ENCODE measurements at regions not wholly inside any gene's neighbourhood (a gene's known extent, or its start where the extent isn't known, plus 50 kb on each side); places are given as distances from the start of the nearest gene placed in this dataset.
"Not testable (repeated sequence)": the region's sequence is repeated elsewhere in the genome, so short reads cannot be mapped to it uniquely, and the experiment has no call there.

DNA sequence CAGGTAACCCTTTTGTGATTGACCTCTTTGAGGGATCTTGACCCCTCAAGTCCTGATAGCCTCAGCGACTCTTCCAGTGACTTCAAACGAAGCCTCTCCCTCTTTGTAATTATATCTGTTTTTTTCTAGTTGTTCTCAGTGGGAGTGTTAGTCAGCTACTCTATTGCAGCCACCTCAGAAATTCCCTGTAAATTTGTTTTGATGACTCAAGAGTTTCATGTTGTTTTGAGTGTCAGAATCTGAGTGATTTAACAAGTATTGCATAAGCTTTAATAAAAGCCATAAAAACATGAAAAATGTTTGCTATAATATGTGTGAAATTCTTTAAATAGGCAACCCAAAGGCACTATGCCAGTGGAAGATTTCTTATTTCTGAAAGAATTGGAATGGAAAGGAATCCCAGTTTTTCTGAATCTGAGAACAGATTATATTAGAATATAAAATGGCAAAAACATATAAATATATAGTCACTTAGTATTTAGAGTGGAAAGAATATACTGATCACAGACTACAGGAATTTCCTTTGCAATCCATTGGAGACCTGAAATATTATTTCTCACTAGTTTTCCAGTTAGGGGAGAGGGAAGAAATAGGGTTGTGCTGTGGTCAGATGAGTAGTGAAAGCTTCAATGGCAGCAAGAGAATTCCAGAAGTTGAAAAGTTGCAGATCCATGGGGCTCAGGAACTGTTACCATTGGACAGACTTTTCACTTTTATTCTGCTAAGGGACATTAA lies 94.4 kb upstream of the SEMA3C start:
- H3K4me1 ChIP-seq (ENCODE audit: control insufficient read depth, insufficient read depth, low read length), result no peaks in the 10 kb centered on the region
- DNase-seq, result no peak
- H3K4me3 ChIP-seq (ENCODE audit: low read length), result no peak overlapping the region
- H3K27ac ChIP-seq (ENCODE audit: low read length), result no peak overlapping the region
- no peaks in the 10 kb centered on the region for H3K36me3 ChIP-seq (ENCODE audit: control insufficient read depth, insufficient read depth, low read length)
- no peaks in the 10 kb centered on the region for H3K27me3 ChIP-seq (ENCODE audit: control insufficient read depth, insufficient read depth, low read length)
- peaks cover 5% of the 10 kb centered on the region for H3K9me3 ChIP-seq (ENCODE audit: control insufficient read depth, low read depth, low read length)
- WGBS (ENCODE audit: insufficient coverage, low lambda C conversion rate), result no CpG with 5 or more reads among the region's 2 CpGs

DNA sequence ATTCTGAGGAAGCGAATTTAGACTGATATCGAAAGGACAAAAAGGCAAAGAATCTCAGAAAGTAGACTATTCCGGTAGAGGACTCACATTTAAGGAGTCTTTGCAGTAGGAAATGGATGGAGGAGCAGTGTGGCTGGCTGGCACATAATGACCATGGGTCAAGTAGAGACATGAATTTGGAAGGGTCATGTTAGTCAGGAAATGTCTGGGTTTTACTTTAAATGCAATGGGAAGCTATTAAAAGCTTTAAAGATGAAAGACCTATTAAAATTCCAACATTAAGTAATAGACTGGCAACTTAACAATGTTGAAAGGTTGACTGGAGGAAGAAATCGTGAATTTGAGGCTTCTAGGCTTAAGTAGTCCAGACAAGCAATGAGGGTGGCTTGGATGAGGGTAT lies 90.0 kb upstream of the SEMA3C start:
- Histone ChIP-seq H3K27me3 (ENCODE audit: control insufficient read depth, insufficient read depth, low read length) (no peaks in the 10 kb centered on the region), H3K36me3 (ENCODE audit: control insufficient read depth, insufficient read depth, low read length) (no peaks in the 10 kb centered on the region), H3K27ac (ENCODE audit: low read length) (no peak overlapping the region), H3K9me3 (ENCODE audit: control insufficient read depth, low read depth, low read length) (peaks cover 5% of the 10 kb centered on the region), H3K4me1 (ENCODE audit: control insufficient read depth, insufficient read depth, low read length) (no peaks in the 10 kb centered on the region), H3K4me3 (ENCODE audit: low read length) (no peak overlapping the region)
- WGBS (ENCODE audit: insufficient coverage, low lambda C conversion rate), result 93% methylated on average over 2 of the region's 4 CpGs
- no peak for DNase-seq

DNA sequence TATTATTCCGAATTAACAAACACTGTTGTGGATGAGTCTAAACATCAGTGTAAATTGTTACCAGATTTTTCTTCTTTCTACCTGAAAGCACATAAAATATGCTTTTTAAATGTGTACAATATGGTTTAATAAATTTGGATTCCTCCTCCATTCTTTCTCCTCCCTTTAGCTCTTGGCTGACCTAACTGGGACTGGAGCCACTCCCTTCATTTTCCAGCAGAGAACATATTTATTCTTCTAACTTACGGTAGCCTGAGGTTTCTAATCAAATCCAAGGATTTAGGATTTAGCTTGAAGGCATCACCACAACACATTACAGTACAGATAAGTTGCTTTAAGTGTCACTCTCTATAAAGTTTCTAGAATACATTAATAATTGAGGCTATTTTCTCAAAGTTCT lies 88.2 kb upstream of the SEMA3C start:
- Histone ChIP-seq H3K27me3 (ENCODE audit: control insufficient read depth, insufficient read depth, low read length) (no peaks in the 10 kb centered on the region), H3K27ac (ENCODE audit: low read length) (no peak overlapping the region), H3K4me1 (ENCODE audit: control insufficient read depth, insufficient read depth, low read length) (no peaks in the 10 kb centered on the region), H3K9me3 (ENCODE audit: control insufficient read depth, low read depth, low read length) (peaks cover 3% of the 10 kb centered on the region), H3K4me3 (ENCODE audit: low read length) (no peak overlapping the region), H3K36me3 (ENCODE audit: control insufficient read depth, insufficient read depth, low read length) (no peaks in the 10 kb centered on the region)
- no peak for DNase-seq
- no CpG with 5 or more reads among the region's 2 CpGs for WGBS (ENCODE audit: insufficient coverage, low lambda C conversion rate)

DNA sequence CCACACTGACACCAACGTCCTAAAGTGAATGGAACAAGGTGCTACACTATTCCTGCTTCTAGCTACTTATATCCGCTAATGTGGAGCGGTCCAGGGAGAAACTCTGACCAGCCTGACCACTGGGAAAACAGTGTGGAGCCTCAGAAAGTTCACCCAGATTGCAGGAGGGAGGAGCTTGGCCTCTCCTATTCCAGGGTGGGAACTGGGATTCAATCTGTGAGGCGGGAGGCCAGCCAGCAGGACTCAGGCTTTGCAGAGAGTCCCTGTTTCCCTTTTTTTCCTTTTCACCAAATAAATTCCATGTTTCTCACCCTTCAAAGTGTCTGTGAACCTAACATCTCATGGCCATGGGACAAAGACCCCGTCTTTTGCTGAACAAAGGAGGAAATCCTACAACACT lies 86.4 kb upstream of the SEMA3C start:
- no peak overlapping the region for H3K27ac ChIP-seq (ENCODE audit: low read length)
- no peak for DNase-seq
- no peaks in the 10 kb centered on the region for H3K36me3 ChIP-seq (ENCODE audit: control insufficient read depth, insufficient read depth, low read length)
- no peak overlapping the region for H3K4me3 ChIP-seq (ENCODE audit: low read length)
- no peaks in the 10 kb centered on the region for H3K27me3 ChIP-seq (ENCODE audit: control insufficient read depth, insufficient read depth, low read length)
- H3K9me3 ChIP-seq (ENCODE audit: control insufficient read depth, low read depth, low read length), result no peaks in the 10 kb centered on the region
- no peaks in the 10 kb centered on the region for H3K4me1 ChIP-seq (ENCODE audit: control insufficient read depth, insufficient read depth, low read length)
- WGBS (ENCODE audit: insufficient coverage, low lambda C conversion rate), result 100% methylated on average over 1 of the region's 5 CpGs

DNA sequence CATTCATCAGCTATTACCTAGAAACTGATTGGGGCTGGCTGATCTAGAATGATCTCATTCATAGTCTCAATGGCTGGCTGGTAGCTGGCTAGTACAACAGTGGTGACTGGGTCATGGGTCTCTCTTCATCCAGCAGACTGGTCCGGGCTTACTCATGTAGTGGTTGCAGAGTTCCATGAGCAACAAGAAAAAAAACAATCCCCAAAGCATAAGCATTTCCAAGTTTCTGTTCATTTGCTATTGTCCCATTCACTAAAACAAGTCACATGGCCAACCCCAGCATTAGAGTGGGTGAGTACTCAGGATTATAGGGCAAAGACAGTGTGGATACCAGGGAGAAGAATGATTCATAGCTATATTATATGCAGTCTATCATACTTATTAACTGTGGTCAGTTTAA lies 85.2 kb upstream of the SEMA3C start:
- Histone ChIP-seq H3K36me3 (ENCODE audit: control insufficient read depth, insufficient read depth, low read length) (no peaks in the 10 kb centered on the region), H3K27ac (ENCODE audit: low read length) (no peak overlapping the region), H3K4me3 (ENCODE audit: low read length) (no peak overlapping the region), H3K9me3 (ENCODE audit: control insufficient read depth, low read depth, low read length) (no peaks in the 10 kb centered on the region), H3K4me1 (ENCODE audit: control insufficient read depth, insufficient read depth, low read length) (no peaks in the 10 kb centered on the region), H3K27me3 (ENCODE audit: control insufficient read depth, insufficient read depth, low read length) (no peaks in the 10 kb centered on the region)
- no CpG with 5 or more reads among the region's 1 CpG for WGBS (ENCODE audit: insufficient coverage, low lambda C conversion rate)
- DNase-seq, result no peak

DNA sequence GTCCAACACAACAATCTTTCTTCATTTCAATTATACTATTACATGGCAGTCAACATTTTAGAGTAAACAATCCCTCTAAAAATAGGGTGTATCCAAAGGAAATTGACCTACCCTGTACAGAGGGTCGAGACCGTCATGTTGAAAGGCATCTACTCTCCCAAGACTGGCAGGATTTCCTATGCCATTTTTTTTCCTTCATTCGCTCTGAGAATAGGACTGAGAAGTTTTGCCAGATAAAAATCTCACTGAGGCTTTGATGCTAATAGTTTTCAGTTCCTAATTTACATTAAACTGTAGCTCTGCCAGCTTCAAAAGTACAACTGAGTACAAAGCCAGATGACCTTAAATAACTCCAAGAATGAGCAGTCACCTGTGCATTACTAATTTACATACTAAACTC lies 84.5 kb upstream of the SEMA3C start:
- no peak overlapping the region for H3K27ac ChIP-seq (ENCODE audit: low read length)
- WGBS (ENCODE audit: insufficient coverage, low lambda C conversion rate), result no CpG with 5 or more reads among the region's 3 CpGs
- no peaks in the 10 kb centered on the region for H3K4me1 ChIP-seq (ENCODE audit: control insufficient read depth, insufficient read depth, low read length)

DNA sequence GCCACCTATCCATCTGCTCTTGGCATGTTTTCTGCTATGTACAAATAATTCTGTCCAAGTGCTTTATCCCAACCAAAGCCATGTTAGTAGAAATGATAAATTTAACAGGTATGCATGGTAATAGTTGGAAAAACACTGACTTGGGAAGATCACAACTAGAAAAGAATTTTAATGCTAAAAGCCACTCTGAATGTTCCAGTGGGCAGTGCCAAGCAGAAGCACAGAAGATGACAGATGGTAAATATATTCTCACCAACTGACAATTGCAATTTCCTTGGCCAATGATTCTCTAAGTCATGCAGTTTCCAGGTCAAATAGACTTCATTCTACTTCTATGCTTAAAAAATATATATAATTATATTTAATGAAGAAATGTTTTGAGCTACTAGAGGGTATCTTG lies 83.6 kb upstream of the SEMA3C start:
- no peaks in the 10 kb centered on the region for H3K36me3 ChIP-seq (ENCODE audit: control insufficient read depth, insufficient read depth, low read length)
- DNase-seq, result no peak
- H3K27me3 ChIP-seq (ENCODE audit: control insufficient read depth, insufficient read depth, low read length), result no peaks in the 10 kb centered on the region
- no peaks in the 10 kb centered on the region for H3K9me3 ChIP-seq (ENCODE audit: control insufficient read depth, low read depth, low read length)
- no peaks in the 10 kb centered on the region for H3K4me1 ChIP-seq (ENCODE audit: control insufficient read depth, insufficient read depth, low read length)
- no peak overlapping the region for H3K27ac ChIP-seq (ENCODE audit: low read length)
- no peak overlapping the region for H3K4me3 ChIP-seq (ENCODE audit: low read length)

More for the DNA sequence above, 84.5 kb upstream of the SEMA3C start:
- H3K4me3 ChIP-seq (ENCODE audit: low read length), result no peak overlapping the region
- H3K27me3 ChIP-seq (ENCODE audit: control insufficient read depth, insufficient read depth, low read length), result no peaks in the 10 kb centered on the region
- H3K9me3 ChIP-seq (ENCODE audit: control insufficient read depth, low read depth, low read length), result no peaks in the 10 kb centered on the region
- no peak for DNase-seq
- H3K36me3 ChIP-seq (ENCODE audit: control insufficient read depth, insufficient read depth, low read length), result no peaks in the 10 kb centered on the region

DNA sequence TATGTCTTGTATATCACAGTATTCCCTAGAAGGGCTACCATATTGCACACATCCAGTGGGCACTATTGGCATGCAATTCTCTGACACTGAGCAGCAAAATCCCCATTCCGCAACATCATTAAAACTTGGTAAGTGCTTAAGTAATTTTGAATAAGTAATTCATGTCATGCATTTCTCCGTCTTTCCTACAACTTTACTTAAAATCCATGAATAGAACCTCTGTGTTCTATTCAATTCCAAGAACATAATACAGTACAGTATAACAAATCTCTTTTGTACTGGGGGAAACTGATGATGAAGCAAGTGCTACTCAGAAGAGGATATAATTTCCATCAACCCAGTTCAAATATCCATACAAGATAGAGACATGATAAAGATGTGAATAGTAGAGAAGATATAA lies 80.9 kb upstream of the SEMA3C start:
- Histone ChIP-seq H3K27me3 (ENCODE audit: control insufficient read depth, insufficient read depth, low read length) (no peaks in the 10 kb centered on the region), H3K36me3 (ENCODE audit: control insufficient read depth, insufficient read depth, low read length) (no peaks in the 10 kb centered on the region), H3K4me3 (ENCODE audit: low read length) (no peak overlapping the region), H3K4me1 (ENCODE audit: control insufficient read depth, insufficient read depth, low read length) (no peaks in the 10 kb centered on the region), H3K9me3 (ENCODE audit: control insufficient read depth, low read depth, low read length) (no peaks in the 10 kb centered on the region), H3K27ac (ENCODE audit: low read length) (no peak overlapping the region)
- WGBS (ENCODE audit: insufficient coverage, low lambda C conversion rate), result no CpG with 5 or more reads among the region's 2 CpGs
- no peak for DNase-seq

DNA sequence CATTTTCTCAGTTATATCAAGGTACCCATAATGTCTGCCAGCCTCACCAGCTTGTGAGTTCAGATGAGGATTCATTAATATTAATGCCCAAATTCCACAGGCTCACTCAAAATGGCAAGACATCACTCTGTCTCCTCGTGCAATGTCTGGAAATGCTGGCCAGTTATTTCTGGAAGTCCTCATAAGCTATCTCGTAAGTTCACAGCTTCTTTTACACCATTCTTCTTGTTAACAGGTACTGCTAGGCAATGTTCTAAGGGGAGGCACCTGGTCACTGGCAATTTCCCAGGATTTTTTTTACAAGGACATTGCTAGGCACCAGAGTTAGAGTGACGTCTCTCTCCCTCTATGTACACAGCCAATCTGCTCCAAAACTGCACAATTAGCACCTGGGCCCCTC lies 80.2 kb upstream of the SEMA3C start:
- H3K4me3 ChIP-seq (ENCODE audit: low read length), result no peak overlapping the region
- H3K36me3 ChIP-seq (ENCODE audit: control insufficient read depth, insufficient read depth, low read length), result no peaks in the 10 kb centered on the region
- H3K27ac ChIP-seq (ENCODE audit: low read length), result no peak overlapping the region
- no CpG with 5 or more reads among the region's 3 CpGs for WGBS (ENCODE audit: insufficient coverage, low lambda C conversion rate)
- no peak for DNase-seq
- H3K4me1 ChIP-seq (ENCODE audit: control insufficient read depth, insufficient read depth, low read length), result no peaks in the 10 kb centered on the region
- no peaks in the 10 kb centered on the region for H3K9me3 ChIP-seq (ENCODE audit: control insufficient read depth, low read depth, low read length)
- no peaks in the 10 kb centered on the region for H3K27me3 ChIP-seq (ENCODE audit: control insufficient read depth, insufficient read depth, low read length)

DNA sequence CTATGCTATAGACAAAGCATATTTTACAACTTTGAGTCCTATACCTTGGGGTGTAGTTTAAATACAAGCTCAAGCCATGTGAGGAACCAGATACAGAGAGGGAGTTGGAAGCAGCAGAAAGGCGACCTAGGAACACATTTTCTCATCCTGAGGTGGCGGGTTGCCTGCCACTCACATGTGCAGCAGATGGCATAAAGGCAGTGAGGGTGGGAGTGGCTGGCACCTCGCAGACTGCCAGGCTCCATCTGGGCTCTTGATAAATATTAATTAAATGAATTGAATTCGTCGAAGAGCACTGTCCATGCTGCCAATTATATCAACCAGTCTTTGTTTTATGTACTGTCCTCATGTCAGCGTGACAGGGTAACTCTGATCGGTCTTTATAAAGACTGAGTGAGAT lies 79.0 kb upstream of the SEMA3C start:
- DNase-seq, result no peak
- Histone ChIP-seq H3K27me3 (ENCODE audit: control insufficient read depth, insufficient read depth, low read length) (no peaks in the 10 kb centered on the region), H3K36me3 (ENCODE audit: control insufficient read depth, insufficient read depth, low read length) (no peaks in the 10 kb centered on the region), H3K9me3 (ENCODE audit: control insufficient read depth, low read depth, low read length) (no peaks in the 10 kb centered on the region), H3K27ac (ENCODE audit: low read length) (no peak overlapping the region), H3K4me1 (ENCODE audit: control insufficient read depth, insufficient read depth, low read length) (no peaks in the 10 kb centered on the region), H3K4me3 (ENCODE audit: low read length) (no peak overlapping the region)
- WGBS (ENCODE audit: insufficient coverage, low lambda C conversion rate), result 100% methylated on average over 1 of the region's 7 CpGs

DNA sequence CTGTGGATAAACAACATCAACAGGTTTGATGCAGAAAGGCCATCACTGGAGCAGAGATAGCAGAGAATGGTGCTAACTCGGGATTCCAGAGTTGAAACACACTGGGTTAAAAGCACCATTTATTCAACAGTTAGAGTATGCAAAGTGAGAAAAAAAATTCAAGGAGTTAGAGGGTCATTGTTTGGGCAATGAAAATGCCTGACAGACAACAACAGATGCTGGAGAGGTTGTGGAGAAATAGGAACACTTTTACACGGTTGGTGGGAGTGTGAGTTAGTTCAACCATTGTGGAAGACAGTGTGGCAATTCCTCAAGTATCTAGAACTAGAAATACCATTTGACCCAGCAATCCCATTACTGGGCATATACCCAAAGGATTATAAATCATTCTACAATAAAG lies 77.4 kb upstream of the SEMA3C start:
- H3K4me1 ChIP-seq (ENCODE audit: control insufficient read depth, insufficient read depth, low read length); H3K9me3 ChIP-seq (ENCODE audit: control insufficient read depth, low read depth, low read length); DNase-seq; H3K4me3 ChIP-seq (ENCODE audit: low read length); H3K27me3 ChIP-seq (ENCODE audit: control insufficient read depth, insufficient read depth, low read length); H3K36me3 ChIP-seq (ENCODE audit: control insufficient read depth, insufficient read depth, low read length); H3K27ac ChIP-seq (ENCODE audit: low read length): not testable (repeated sequence)
- WGBS (ENCODE audit: insufficient coverage, low lambda C conversion rate), result no CpG with 5 or more reads among the region's 2 CpGs
